Calu3 (cell line): ENCODE measurements at regions not wholly inside any gene's neighbourhood (a gene's known extent, or its start where the extent isn't known, plus 50 kb on each side); places are given as distances from the start of the nearest gene placed in this dataset.

ENCODE experiments used
- BruUV-seq: library from RNA; stranded (reverse); fragments of 400-500 nt; replicated peaks from 2 replicates; lab custom pipeline; 2021; lab: Mats Ljungman, UMichigan
- CTCF ChIA-PET: fragments of 300-600 bp; sonication (Branson Sonifier 250); formaldehyde crosslinking; loops from one replicate; lab custom pipeline; 2022; ENCODE audit warnings: antibody characterized with exemption; lab: Charles Lee
- DNase-seq: peaks from one replicate; pipeline ENCODE4 v3.0.0; 2022
- H3K27ac Mint-ChIP-seq: one replicate; pipeline ENCODE4 v1.8.0; 2022; ENCODE audit warnings: mixed read lengths; ENCODE audit not compliant: unreplicated experiment
- H3K27me3 Mint-ChIP-seq: one replicate; pipeline ENCODE4 v1.8.0; 2022; ENCODE audit warnings: mixed read lengths; ENCODE audit not compliant: unreplicated experiment
- H3K36me3 Mint-ChIP-seq: one replicate; pipeline ENCODE4 v1.8.0; 2022; ENCODE audit warnings: mild to moderate bottlenecking, moderate library complexity, mixed read lengths; ENCODE audit not compliant: insufficient read depth, unreplicated experiment
- H3K4me1 Mint-ChIP-seq: one replicate; pipeline ENCODE4 v1.8.0; 2022; ENCODE audit warnings: mild to moderate bottlenecking, low read depth, mixed read lengths; ENCODE audit not compliant: unreplicated experiment
- H3K4me3 Mint-ChIP-seq: one replicate; pipeline ENCODE4 v1.8.0; 2022; ENCODE audit warnings: mild to moderate bottlenecking, low read depth, moderate library complexity, mixed read lengths; ENCODE audit not compliant: unreplicated experiment
- H3K9me3 Mint-ChIP-seq: one replicate; pipeline ENCODE4 v1.8.0; 2022; ENCODE audit warnings: low read depth, mixed read lengths; ENCODE audit not compliant: unreplicated experiment
- CTCF ChIP-seq: fragments of 200-600 bp; IDR thresholded peaks from one replicate; pipeline ENCODE4 v1.8.0; 2022; ENCODE audit warnings: antibody characterized with exemption; ENCODE audit not compliant: unreplicated experiment
- intact Hi-C: fragments of 100-400 bp; cut with micrococcal nuclease; formaldehyde crosslinking; loops from one replicate; pipeline ENCODE4 v1.10.0; 2022; ENCODE audit not compliant: unreplicated experiment

GRCh38 chrX:44400588-44400987 lies 57.1 kb upstream of the EFHC2 start:
- Mint-ChIP-seq H3K4me1 (peaks cover 7% of the 10 kb centered on the region), H3K9me3 (no peaks in the 10 kb centered on the region), H3K4me3 (no peak overlapping the region), H3K27ac (no peak overlapping the region), H3K27me3 (no peaks in the 10 kb centered on the region), H3K36me3 (no peaks in the 10 kb centered on the region)
- DNase-seq = no peak
- intact Hi-C loops = no loop called here
- CTCF ChIA-PET = no interaction called here
- BruUV-seq = no TSS peak
- no peak for TF ChIP-seq CTCF

DNA sequence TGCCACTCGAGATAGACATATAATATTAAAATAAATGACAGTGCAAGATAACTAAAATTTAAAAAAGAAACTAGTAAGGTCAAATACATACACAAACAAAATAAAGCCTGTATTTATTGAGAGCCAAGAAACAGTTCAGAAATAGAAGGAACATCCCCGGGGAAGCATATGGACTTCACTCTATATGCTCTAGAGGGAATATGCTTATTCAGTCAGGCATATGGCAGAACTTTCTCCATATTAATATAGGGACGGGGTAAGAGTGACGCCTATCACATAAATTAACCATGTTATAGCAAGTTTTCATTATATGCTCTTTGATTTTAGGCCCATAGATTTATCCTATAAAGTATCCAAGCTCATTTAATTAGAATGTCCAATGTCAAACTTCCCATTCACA lies 56.7 kb upstream of the EFHC2 start:
- H3K4me3 Mint-ChIP-seq = no peak overlapping the region
- H3K9me3 Mint-ChIP-seq = no peaks in the 10 kb centered on the region
- TF ChIP-seq CTCF = no peak
- intact Hi-C loops = no loop called here
- H3K27me3 Mint-ChIP-seq = no peaks in the 10 kb centered on the region
- CTCF ChIA-PET = no interaction called here
- H3K27ac Mint-ChIP-seq = no peak overlapping the region
- BruUV-seq = no TSS peak
- H3K36me3 Mint-ChIP-seq = no peaks in the 10 kb centered on the region
- DNase-seq = no peak
- peaks cover 7% of the 10 kb centered on the region for H3K4me1 Mint-ChIP-seq
